HAP-1 (cell line): ENCODE measurements at regions not wholly inside any gene's neighbourhood (a gene's known extent, or its start where the extent isn't known, plus 50 kb on each side); places are given as distances from the start of the nearest gene placed in this dataset.

Experiments
- DNase-seq, 2 experiments: peaks; one replicate each; pipeline ENCODE4 v3.0.0-alpha.2; 2016 to 2020; ENCODE audit warnings: low spot score in 2 of 2
- H3K27me3 ChIP-seq: fragments of 250-450 bp; sonication (Bioruptor Pico); 2 replicates; pipeline ENCODE4 v1.5.1; 2020; ENCODE audit warnings: low read depth, mild to moderate bottlenecking, moderate library complexity
- H3K36me3 ChIP-seq: fragments of 250-450 bp; sonication (Bioruptor Pico); replicated peaks from 2 replicates; pipeline ENCODE4 v1.5.1; 2020; ENCODE audit warnings: mild to moderate bottlenecking
- H3K4me1 ChIP-seq: fragments of 250-450 bp; sonication (Bioruptor Pico); 2 replicates; pipeline ENCODE4 v1.5.1; 2020; ENCODE audit warnings: mild to moderate bottlenecking
- H3K4me3 ChIP-seq: fragments of 250-450 bp; sonication (Bioruptor Pico); 2 replicates; pipeline ENCODE4 v1.5.1; 2020; ENCODE audit warnings: mild to moderate bottlenecking, moderate library complexity
- H3K9me3 ChIP-seq: fragments of 250-450 bp; sonication (Bioruptor Pico); 2 replicates; pipeline ENCODE4 v1.5.1; 2020; ENCODE audit warnings: mild to moderate bottlenecking, moderate library complexity
- in situ Hi-C: fragments of 300-500 bp; cut with MboI; formaldehyde crosslinking; loops from 3 replicates; pipeline ENCODE4 v1.14.3; 2020; ENCODE audit warnings: low sequenced_read_pairs, inconsistent platforms, mixed read lengths

GRCh38 chr5:28027851-28028250, 989.5 kb upstream of the CDH9 start:
- H3K27me3 ChIP-seq, result no peaks in the 10 kb centered on the region
- in situ Hi-C loops, result no loop called here
- DNase-seq, result no peak
- H3K9me3 ChIP-seq, result no peaks in the 10 kb centered on the region
- no peaks in the 10 kb centered on the region for H3K36me3 ChIP-seq
- no peak overlapping the region for H3K4me3 ChIP-seq
- no peaks in the 10 kb centered on the region for H3K4me1 ChIP-seq

- Histone ChIP-seq H3K4me3 (no peak overlapping the region), H3K27me3 (no peaks in the 10 kb centered on the region), H3K36me3 (no peaks in the 10 kb centered on the region), H3K4me1 (no peaks in the 10 kb centered on the region; the same call in 1 of the 2 replicates), H3K9me3 (no peaks in the 10 kb centered on the region)
- in situ Hi-C loops, result no loop called here
- no peak for DNase-seq
These were observed 978.8 kb upstream of the CDH9 start for GRCh38 chr5:28017178-28017577.

DNA sequence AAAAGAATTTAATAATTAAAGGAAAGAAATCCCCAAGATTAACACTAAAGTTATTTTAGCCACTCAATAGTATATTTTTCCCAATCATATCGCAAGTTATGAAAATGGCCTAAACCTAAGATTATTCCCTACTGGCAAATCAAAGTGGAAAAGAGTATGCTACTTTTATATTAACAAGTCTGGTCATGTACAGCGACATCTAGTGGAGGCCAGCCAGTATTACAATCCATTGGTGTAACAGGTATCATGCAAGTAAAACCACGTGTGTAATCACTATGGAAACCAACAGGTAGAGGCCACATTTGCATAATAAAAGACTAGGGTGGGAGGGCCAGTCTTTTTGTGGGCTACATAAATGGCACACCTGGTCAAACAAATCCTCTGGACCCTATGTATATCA, 976.4 kb upstream of the CDH9 start:
- no peaks in the 10 kb centered on the region for H3K9me3 ChIP-seq
- peak; percentile 18 to 56 for DNase-seq
- H3K36me3 ChIP-seq, result no peaks in the 10 kb centered on the region
- H3K27me3 ChIP-seq, result no peaks in the 10 kb centered on the region
- no peaks in the 10 kb centered on the region; the same call in 1 of the 2 replicates for H3K4me1 ChIP-seq
- no peak overlapping the region for H3K4me3 ChIP-seq
- in situ Hi-C loops, result no loop called here

DNA sequence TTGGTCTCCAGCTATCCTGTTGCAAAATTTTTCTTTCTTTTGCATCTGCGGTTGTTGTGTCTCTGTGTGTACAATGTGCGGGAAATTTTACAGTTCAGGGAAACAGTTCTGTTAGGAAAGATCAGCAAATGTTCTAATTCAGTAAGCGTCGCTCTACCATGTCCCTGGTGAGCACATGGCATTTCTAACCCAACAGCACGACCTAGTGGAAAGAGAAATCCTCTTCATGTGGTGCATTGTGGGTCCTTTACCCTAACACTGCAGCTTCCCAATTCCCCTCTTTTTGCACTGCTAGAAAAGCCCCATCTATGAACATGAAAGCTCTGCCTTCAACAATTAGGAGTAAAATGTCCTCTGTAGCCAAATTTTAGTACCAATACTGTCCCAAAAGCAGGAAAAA, 974.2 kb upstream of the CDH9 start:
- Histone ChIP-seq H3K9me3 (no peaks in the 10 kb centered on the region), H3K27me3 (no peaks in the 10 kb centered on the region), H3K4me1 (no peaks in the 10 kb centered on the region; the same call in 1 of the 2 replicates), H3K4me3 (no peak overlapping the region), H3K36me3 (no peaks in the 10 kb centered on the region)
- in situ Hi-C loops, result no loop called here
- DNase-seq, result peak; percentile 60 to 61

GRCh38 chr5:28009576-28009975, 971.2 kb upstream of the CDH9 start:
- H3K9me3 ChIP-seq, result no peaks in the 10 kb centered on the region
- no peak for DNase-seq
- H3K4me3 ChIP-seq, result no peak overlapping the region
- no peaks in the 10 kb centered on the region for H3K27me3 ChIP-seq
- H3K36me3 ChIP-seq, result no peaks in the 10 kb centered on the region
- H3K4me1 ChIP-seq, result no peaks in the 10 kb centered on the region
- in situ Hi-C loops, result no loop called here

GRCh38 chr5:27996665-27997064, 958.3 kb upstream of the CDH9 start:
- H3K4me1 ChIP-seq, result no peaks in the 10 kb centered on the region
- DNase-seq, result no peak
- no peaks in the 10 kb centered on the region for H3K27me3 ChIP-seq
- H3K4me3 ChIP-seq, result no peak overlapping the region
- H3K9me3 ChIP-seq, result no peaks in the 10 kb centered on the region
- no peaks in the 10 kb centered on the region for H3K36me3 ChIP-seq
- in situ Hi-C loops, result no loop called here

DNA sequence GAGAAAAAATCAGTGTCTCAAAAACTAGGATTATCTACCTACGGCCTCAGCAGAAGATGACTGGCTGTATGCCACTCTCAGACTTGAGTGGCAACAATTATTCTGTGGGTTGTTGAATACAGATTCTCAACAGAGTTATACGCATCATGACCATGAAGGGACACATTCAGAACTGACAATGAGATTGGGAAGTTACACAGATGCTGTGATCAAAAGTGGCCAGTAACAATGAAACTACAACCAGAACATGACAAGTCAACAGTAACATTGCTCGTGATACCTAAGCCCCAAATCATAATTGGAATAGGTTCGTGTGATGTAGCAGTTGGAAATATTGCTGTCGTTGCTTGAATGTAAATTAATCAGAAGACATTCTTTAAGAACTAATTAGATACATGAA, 957.5 kb upstream of the CDH9 start:
- H3K9me3 ChIP-seq, result no peaks in the 10 kb centered on the region
- no peaks in the 10 kb centered on the region for H3K4me1 ChIP-seq
- no peak for DNase-seq
- no peaks in the 10 kb centered on the region for H3K27me3 ChIP-seq
- no peak overlapping the region for H3K4me3 ChIP-seq
- H3K36me3 ChIP-seq, result no peaks in the 10 kb centered on the region
- in situ Hi-C loops, result no loop called here

GRCh38 chr5:27978322-27978721, 939.9 kb upstream of the CDH9 start:
- Histone ChIP-seq H3K4me3 (no peak overlapping the region), H3K9me3 (no peaks in the 10 kb centered on the region), H3K4me1 (no peaks in the 10 kb centered on the region), H3K36me3 (no peaks in the 10 kb centered on the region), H3K27me3 (no peaks in the 10 kb centered on the region)
- in situ Hi-C loops, result no loop called here
- DNase-seq, result no peak

DNA sequence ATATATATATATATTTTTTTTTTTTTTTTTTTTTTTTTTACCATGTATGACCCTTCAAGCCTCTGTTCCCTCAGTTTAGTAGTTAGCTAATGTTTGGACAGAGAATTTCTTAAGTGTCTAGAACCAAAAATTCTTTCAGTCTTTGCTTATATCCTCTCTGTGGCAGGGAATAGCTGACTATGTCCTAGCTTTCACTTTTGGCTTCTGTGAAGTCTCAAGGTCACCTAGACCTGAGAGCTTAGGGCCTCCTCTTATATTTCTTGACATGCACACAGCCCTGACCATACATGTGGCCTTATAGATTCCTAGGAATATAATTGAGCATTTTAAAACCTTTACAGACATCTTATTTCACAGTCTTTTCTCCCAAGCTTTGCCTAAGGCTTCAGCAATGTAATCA, 930.8 kb upstream of the CDH9 start:
- in situ Hi-C loops, result no loop called here
- DNase-seq, result no peak
- no peaks in the 10 kb centered on the region for H3K4me1 ChIP-seq

GRCh38 chr5:27963050-27963783, 924.8 kb upstream of the CDH9 start:
- no peak for DNase-seq
- H3K27me3 ChIP-seq, result no peaks in the 10 kb centered on the region
- in situ Hi-C loops, result no loop called here

More for the DNA sequence above, 930.8 kb upstream of the CDH9 start:
- H3K9me3 ChIP-seq, result no peaks in the 10 kb centered on the region
- no peaks in the 10 kb centered on the region for H3K27me3 ChIP-seq
- no peak overlapping the region for H3K4me3 ChIP-seq
- no peaks in the 10 kb centered on the region for H3K36me3 ChIP-seq

DNA sequence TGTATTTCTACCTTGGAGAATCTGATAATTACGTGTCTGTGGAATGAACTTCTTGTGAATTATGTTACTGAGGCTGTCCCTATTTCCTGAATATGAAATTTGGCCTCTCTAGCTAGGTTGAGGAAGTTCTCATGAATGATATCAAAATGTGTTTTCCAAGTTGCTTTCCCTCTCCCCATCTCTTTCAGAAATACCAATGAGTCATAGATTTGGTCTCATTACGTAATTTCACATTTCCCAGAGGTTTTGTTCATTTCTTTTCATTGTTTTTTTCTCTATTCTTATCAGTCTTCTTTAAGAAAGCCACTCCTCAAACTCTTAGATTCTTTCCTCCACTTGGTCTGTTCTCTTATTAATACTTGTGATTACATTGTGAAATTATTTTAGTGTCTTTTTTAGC, 923.8 kb upstream of the CDH9 start:
- Histone ChIP-seq H3K36me3 (no peaks in the 10 kb centered on the region), H3K4me3 (no peak overlapping the region), H3K9me3 (no peaks in the 10 kb centered on the region), H3K4me1 (no peaks in the 10 kb centered on the region), H3K27me3 (no peaks in the 10 kb centered on the region)
- in situ Hi-C loops, result no loop called here
- DNase-seq, result no peak

More at GRCh38 chr5:27963050-27963783, 924.8 kb upstream of the CDH9 start:
- H3K9me3 ChIP-seq, result no peaks in the 10 kb centered on the region
- no peaks in the 10 kb centered on the region for H3K4me1 ChIP-seq
- H3K4me3 ChIP-seq, result no peak overlapping the region
- no peaks in the 10 kb centered on the region for H3K36me3 ChIP-seq

DNA sequence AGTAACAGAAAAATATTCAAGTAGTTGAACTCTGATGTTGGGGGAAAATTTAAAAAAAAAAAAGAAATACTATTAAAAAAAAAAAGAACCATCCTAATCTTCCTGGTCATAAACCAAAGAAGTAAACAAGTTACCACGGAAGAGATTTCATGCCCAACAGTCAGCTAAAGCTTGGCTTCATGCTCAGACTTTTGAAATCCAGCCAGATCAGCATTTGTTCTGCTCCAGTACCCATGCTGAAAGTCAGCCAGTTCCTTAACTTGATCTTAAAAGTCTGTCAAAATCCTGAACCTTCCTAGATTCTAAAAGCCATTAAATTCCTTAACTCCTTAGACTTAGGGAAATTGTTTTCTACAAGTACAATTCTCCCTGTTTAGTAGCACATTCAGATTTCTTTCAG, 908.7 kb upstream of the CDH9 start:
- Histone ChIP-seq H3K4me1 (no peaks in the 10 kb centered on the region), H3K36me3 (no peaks in the 10 kb centered on the region), H3K9me3 (no peaks in the 10 kb centered on the region), H3K27me3 (no peaks in the 10 kb centered on the region), H3K4me3 (no peak overlapping the region)
- in situ Hi-C loops, result no loop called here
- DNase-seq, result no peak

DNA sequence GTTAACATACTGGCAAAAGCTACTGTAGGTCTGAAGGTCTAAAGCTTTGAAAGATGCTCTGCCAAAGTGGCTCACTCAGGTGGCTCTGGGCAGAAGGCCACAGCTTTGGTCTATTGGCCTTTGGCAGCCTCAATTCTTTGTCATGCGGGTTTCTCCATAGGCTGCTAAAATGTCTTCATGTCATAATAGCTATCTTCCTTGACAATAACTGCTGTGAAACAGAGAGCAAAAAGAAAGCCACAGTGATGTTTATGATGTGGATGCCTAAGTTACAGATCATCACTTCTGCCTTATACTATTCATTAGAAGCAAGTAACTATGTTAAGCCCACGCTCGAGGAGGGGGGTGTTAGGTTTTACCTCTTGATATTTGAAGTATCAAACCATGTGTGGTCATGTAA, 906.1 kb upstream of the CDH9 start:
- H3K4me1 ChIP-seq, result peaks cover 1% of the 10 kb centered on the region; the same call in 1 of the 2 replicates
- in situ Hi-C loops, result no loop called here
- no peak for DNase-seq
- H3K9me3 ChIP-seq, result no peaks in the 10 kb centered on the region
- no peaks in the 10 kb centered on the region for H3K27me3 ChIP-seq
- no peaks in the 10 kb centered on the region for H3K36me3 ChIP-seq
- no peak overlapping the region for H3K4me3 ChIP-seq

- in situ Hi-C loops, result no loop called here
- Histone ChIP-seq H3K27me3 (no peaks in the 10 kb centered on the region), H3K4me3 (no peak overlapping the region), H3K4me1 (peaks cover 2% of the 10 kb centered on the region; the same call in 1 of the 2 replicates), H3K9me3 (no peaks in the 10 kb centered on the region), H3K36me3 (no peaks in the 10 kb centered on the region)
- DNase-seq, result no peak
These were observed 900.6 kb upstream of the CDH9 start for GRCh38 chr5:27938989-27939388.

DNA sequence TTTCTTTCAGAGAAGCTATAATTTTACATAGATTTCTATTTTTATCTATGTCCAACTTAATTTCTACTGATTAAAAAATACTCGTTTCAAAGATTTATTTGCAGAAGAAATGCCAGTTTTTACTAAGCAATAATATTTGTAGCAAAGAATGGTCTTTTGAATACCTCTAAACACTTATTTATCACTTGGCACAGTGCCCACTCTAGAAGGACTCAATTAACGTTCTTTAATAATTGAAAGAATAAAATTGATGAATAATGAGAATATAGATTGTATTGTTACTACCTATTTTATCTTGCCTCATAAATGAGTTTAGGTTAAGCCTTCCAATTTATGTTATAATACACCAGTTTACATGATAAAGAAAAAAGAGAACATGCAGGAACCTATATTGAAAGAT, 889.7 kb upstream of the CDH9 start:
- Histone ChIP-seq H3K4me1 (no peaks in the 10 kb centered on the region), H3K4me3 (no peak overlapping the region), H3K27me3 (no peaks in the 10 kb centered on the region), H3K36me3 (no peaks in the 10 kb centered on the region), H3K9me3 (no peaks in the 10 kb centered on the region)
- in situ Hi-C loops, result no loop called here
- DNase-seq, result no peak
